IMR-90 (cell line): ENCODE measurements at regions not wholly inside any gene's neighbourhood (a gene's known extent, or its start where the extent isn't known, plus 50 kb on each side); places are given as distances from the start of the nearest gene placed in this dataset.

Source experiments
- ATAC-seq: fragments of 200-7000 bp; cut with Tn5 transposase; 2 replicates; pipeline ENCODE4 v1.9.1; 2020; ENCODE audit warnings: low read depth, mild to moderate bottlenecking, moderate library complexity
- BruUV-seq: library from RNA; stranded (reverse); fragments of 400-500 nt; replicated peaks from 2 replicates; lab custom pipeline; 2021; lab: Mats Ljungman, UMichigan
- CTCF ChIA-PET: fragments of 300-600 bp; formaldehyde crosslinking; extraction: SDS; loops from one replicate; lab custom pipeline; 2021; ENCODE audit warnings: antibody characterized with exemption; lab: Yijun Ruan, JAX
- POLR2A ChIA-PET: fragments of 300-600 bp; sonication (Branson Sonifier 250); formaldehyde crosslinking; loops from one replicate; lab custom pipeline; 2022; ENCODE audit warnings: antibody characterized with exemption; ENCODE audit not compliant: unreplicated experiment; lab: Charles Lee
- DNase-seq: peaks from one replicate; pipeline ENCODE4 v3.0.0; 2013
- H2AFZ ChIP-seq: replicated peaks from 2 replicates; pipeline ENCODE3; 2013; ENCODE audit warnings: low read length, mild to moderate bottlenecking; ENCODE audit not compliant: poor library complexity
- H2AK5ac ChIP-seq: 2 replicates; pipeline ENCODE4 v1.6.1; 2013; ENCODE audit warnings: low read depth, low read length, inconsistent platforms
- H2AK9ac ChIP-seq: replicated peaks from 2 replicates; pipeline ENCODE3; 2013; ENCODE audit warnings: mild to moderate bottlenecking, low read depth, low read length, moderate library complexity; ENCODE audit not compliant: poor library complexity
- H2BK120ac ChIP-seq: 2 replicates; pipeline ENCODE4 v1.6.1; 2013; ENCODE audit warnings: low read depth, low read length, inconsistent platforms
- H2BK15ac ChIP-seq: 3 replicates; pipeline ENCODE4 v1.6.1; 2013; ENCODE audit warnings: low read depth, low read length, inconsistent platforms
- H2BK20ac ChIP-seq: 2 replicates; pipeline ENCODE4 v1.6.1; 2013; ENCODE audit warnings: low read depth, mild to moderate bottlenecking, inconsistent platforms, low read length, moderate library complexity
- H2BK5ac ChIP-seq: 2 replicates; pipeline ENCODE4 v1.6.1; 2013; ENCODE audit warnings: mild to moderate bottlenecking, low read depth, low read length, inconsistent platforms; ENCODE audit not compliant: poor library complexity, severe bottlenecking
- H3K14ac ChIP-seq: replicated peaks from 2 replicates; pipeline ENCODE4 v1.6.1; 2013; ENCODE audit warnings: low read depth, low read length, inconsistent platforms
- H3K18ac ChIP-seq: 2 replicates; pipeline ENCODE4 v1.6.1; 2013; ENCODE audit warnings: low read depth, low read length, control low read depth
- H3K23ac ChIP-seq: 2 replicates; pipeline ENCODE4 v1.6.1; 2013; ENCODE audit warnings: low read depth, low read length, inconsistent platforms
- H3K27ac ChIP-seq: 2 replicates; pipeline ENCODE4 v1.5.1; 2013; ENCODE audit warnings: mild to moderate bottlenecking, control low read depth, low read length; ENCODE audit not compliant: insufficient read depth
- H3K27me3 ChIP-seq: 2 replicates; pipeline ENCODE4 v1.6.1; 2013; ENCODE audit warnings: low read length; ENCODE audit not compliant: control insufficient read depth, insufficient read depth
- H3K36me3 ChIP-seq: 2 replicates; pipeline ENCODE4 v1.6.1; 2013; ENCODE audit warnings: low read length, mixed read lengths; ENCODE audit not compliant: control insufficient read depth, insufficient read depth
- H3K4ac ChIP-seq: 2 replicates; pipeline ENCODE4 v1.6.1; 2013; ENCODE audit warnings: low read depth, low read length, inconsistent platforms
- H3K4me1 ChIP-seq: 2 replicates; pipeline ENCODE4 v1.6.1; 2013; ENCODE audit warnings: low read length, mixed read lengths; ENCODE audit not compliant: control insufficient read depth, insufficient read depth
- H3K4me2 ChIP-seq: 2 replicates; pipeline ENCODE4 v1.6.1; 2013; ENCODE audit warnings: low read depth, mild to moderate bottlenecking, control low read depth, low read length, moderate library complexity
- H3K4me3 ChIP-seq: 2 replicates; pipeline ENCODE4 v1.5.1; 2013; ENCODE audit warnings: low read depth, mild to moderate bottlenecking, control low read depth, low read length, moderate library complexity; ENCODE audit not compliant: insufficient read depth
- H3K56ac ChIP-seq: 2 replicates; pipeline ENCODE4 v1.6.1; 2013; ENCODE audit warnings: low read length, inconsistent platforms; ENCODE audit not compliant: insufficient read depth; ENCODE audit errors: extremely low read depth
- H3K79me1 ChIP-seq, 2 experiments: 2 replicates each; pipeline ENCODE4 v1.6.1; 2013; ENCODE audit warnings: low read length in 2 of 2, inconsistent platforms in 1 of 2, low read depth in 1 of 2
- H3K9ac ChIP-seq: 2 replicates; pipeline ENCODE4 v1.6.1; 2013; ENCODE audit warnings: low read depth, low read length, control low read depth
- H3K9me1 ChIP-seq: 2 replicates; pipeline ENCODE4 v1.6.1; 2013; ENCODE audit warnings: low read length, inconsistent platforms; ENCODE audit not compliant: insufficient read depth
- H3K9me3 ChIP-seq: 2 replicates; pipeline ENCODE4 v1.6.1; 2013; ENCODE audit warnings: low read length; ENCODE audit not compliant: control insufficient read depth, insufficient read depth
- H4K20me1 ChIP-seq: 2 replicates; pipeline ENCODE4 v1.6.1; 2013; ENCODE audit warnings: low read length, inconsistent platforms; ENCODE audit not compliant: insufficient read depth
- H4K5ac ChIP-seq: 2 replicates; pipeline ENCODE4 v1.6.1; 2013; ENCODE audit warnings: mild to moderate bottlenecking, low read depth, low read length, control low read depth
- H4K8ac ChIP-seq, 2 experiments: 2 replicates each; pipeline ENCODE4 v1.6.1; 2013; ENCODE audit warnings: low read depth in 2 of 2, low read length in 2 of 2, control low read depth in 1 of 2, inconsistent platforms in 1 of 2
- H4K91ac ChIP-seq: 2 replicates; pipeline ENCODE4 v1.6.1; 2013; ENCODE audit warnings: low read depth, low read length, inconsistent platforms; ENCODE audit not compliant: insufficient read depth
- BHLHE40 ChIP-seq: fragments of 150-350 bp; IDR thresholded peaks from 2 replicates; pipeline ENCODE4 v1.6.1; 2016; ENCODE audit warnings: mild to moderate bottlenecking, low read depth, low read length
- CEBPB ChIP-seq: IDR thresholded peaks from 2 replicates; pipeline ENCODE4 v1.6.1; 2012; ENCODE audit warnings: low read depth, low read length, improper control_type of control experiment
- CTCF ChIP-seq: conservative IDR thresholded peaks from 2 replicates; pipeline ENCODE4 v1.5.1; 2012; ENCODE audit warnings: mild to moderate bottlenecking, low read depth, low read length, improper control_type of control experiment
- ELK1 ChIP-seq: fragments of 150-350 bp; IDR thresholded peaks from 2 replicates; pipeline ENCODE4 v1.6.1; 2016; ENCODE audit warnings: low read depth, mild to moderate bottlenecking, low read length, moderate library complexity, borderline replicate concordance
- FOS ChIP-seq: fragments of 150-350 bp; IDR thresholded peaks from 2 replicates; pipeline ENCODE4 v1.6.1; 2016; ENCODE audit warnings: low read depth, low read length
- MAFK ChIP-seq: IDR thresholded peaks from 2 replicates; pipeline ENCODE4 v1.6.1; 2012; ENCODE audit warnings: low read depth, low read length, improper control_type of control experiment
- MAZ ChIP-seq: IDR thresholded peaks from 2 replicates; pipeline ENCODE4 v1.6.1; 2012; ENCODE audit warnings: low read depth, mild to moderate bottlenecking, low read length, improper control_type of control experiment, moderate library complexity, borderline replicate concordance
- MXI1 ChIP-seq: IDR thresholded peaks from 2 replicates; pipeline ENCODE4 v1.6.1; 2012; ENCODE audit warnings: low read depth, mild to moderate bottlenecking, low read length, moderate library complexity, borderline replicate concordance
- NFE2L2 ChIP-seq: fragments of 150-350 bp; IDR thresholded peaks from 2 replicates; pipeline ENCODE4 v1.6.1; 2016; ENCODE audit warnings: low read depth, mild to moderate bottlenecking, low read length
- POLR2A ChIP-seq: IDR thresholded peaks from 2 replicates; pipeline ENCODE4 v1.6.1; 2012; ENCODE audit warnings: mild to moderate bottlenecking, low read depth, low read length
- RAD21 ChIP-seq: IDR thresholded peaks from 2 replicates; pipeline ENCODE4 v1.6.1; 2012; ENCODE audit warnings: low read length, improper control_type of control experiment
- RCOR1 ChIP-seq: IDR thresholded peaks from 2 replicates; pipeline ENCODE4 v1.6.1; 2012; ENCODE audit warnings: mild to moderate bottlenecking, low read length, improper control_type of control experiment; ENCODE audit not compliant: insufficient replicate concordance
- RFX5 ChIP-seq: IDR thresholded peaks from 2 replicates; pipeline ENCODE4 v1.8.0; 2012; ENCODE audit warnings: low read depth, mild to moderate bottlenecking, low read length, moderate library complexity
- SMC3 ChIP-seq: fragments of 150-350 bp; IDR thresholded peaks from 2 replicates; pipeline ENCODE4 v1.6.1; 2016; ENCODE audit warnings: low read depth, mild to moderate bottlenecking, antibody characterized with exemption, low read length, moderate library complexity
- WGBS, 2 experiments: methylation state at CpG; one replicate each; pipeline versions ENCODE4 v1.1.5 to v1.1.7; 2013; ENCODE audit warnings: missing lambda C conversion rate in 2 of 2; ENCODE audit not compliant: insufficient read length in 1 of 2; ENCODE audit errors: extremely low coverage in 2 of 2; 5-methylcytosine and 5-hydroxymethylcytosine counted together
- dilution Hi-C: fragments of 300-500 bp; cut with HindIII; formaldehyde crosslinking; loops from one replicate; pipeline ENCODE4 v1.14.3; 2018; ENCODE audit warnings: low sequenced_read_pairs; ENCODE audit not compliant: unreplicated experiment
- in situ Hi-C: fragments of 300-500 bp; cut with MboI; formaldehyde crosslinking; loops from 3 replicates; pipeline ENCODE4 v1.14.3; 2019; ENCODE audit warnings: low sequenced_read_pairs, inconsistent platforms, mixed read lengths
- intact Hi-C: fragments of 100-400 bp; cut with micrococcal nuclease; formaldehyde crosslinking; loops from 2 replicates; pipeline ENCODE4 v1.10.0; 2022

- H3K23ac ChIP-seq = no peak overlapping the region
- H3K9me1 ChIP-seq = no peaks in the 10 kb centered on the region
- H3K4me1 ChIP-seq = no peaks in the 10 kb centered on the region
- H4K91ac ChIP-seq = no peak overlapping the region
- no peak overlapping the region for H3K27ac ChIP-seq
- WGBS, 2 experiments = 67% methylated on average over 13 of the region's 14 CpGs; no CpG with 5 or more reads in 1 of the 2 experiments
- H3K56ac ChIP-seq = no peak overlapping the region
- H2BK120ac ChIP-seq = no peak overlapping the region
- ATAC-seq (peak; percentile 21; the same call in 1 of the 2 replicates), DNase-seq (no peak)
- H2AK5ac ChIP-seq = no peak overlapping the region
- no peaks in the 10 kb centered on the region; the same call in 1 of the 2 replicates for H3K27me3 ChIP-seq
- no peak overlapping the region for H2AFZ ChIP-seq
- no peak overlapping the region for H2BK20ac ChIP-seq
- H2AK9ac ChIP-seq = no peak overlapping the region
- intact Hi-C loops (no loop called here), in situ Hi-C loops (no loop called here), dilution Hi-C loops (no loop called here)
- no peak overlapping the region for H3K14ac ChIP-seq
- H3K4ac ChIP-seq = no peak overlapping the region
- H3K9me3 ChIP-seq = no peaks in the 10 kb centered on the region
- H4K5ac ChIP-seq = no peak overlapping the region
- no TSS peak for BruUV-seq
- H2BK15ac ChIP-seq = no peak overlapping the region
- no peaks in the 10 kb centered on the region for H3K36me3 ChIP-seq
- ChIA-PET CTCF (no interaction called here), POLR2A (no interaction called here)
- TF ChIP-seq MAFK = no peak
- no peak for TF ChIP-seq POLR2A
- no peak for TF ChIP-seq RFX5
- TF ChIP-seq FOS = no peak
- TF ChIP-seq BHLHE40 = no peak
- TF ChIP-seq NFE2L2 = no peak
- no peak for TF ChIP-seq CTCF
- no peak for TF ChIP-seq SMC3
- no peak for TF ChIP-seq ELK1
- no peak for TF ChIP-seq MXI1
- TF ChIP-seq RAD21 = no peak
- no peak for TF ChIP-seq RCOR1
- no peak for TF ChIP-seq CEBPB
- no peak for TF ChIP-seq MAZ
- H3K4me3 ChIP-seq = no peak overlapping the region
- no peak overlapping the region for H3K18ac ChIP-seq
- H3K79me1 ChIP-seq = no peaks in the 10 kb centered on the region
- no peak overlapping the region for H2BK5ac ChIP-seq
- no peak overlapping the region for H3K9ac ChIP-seq
- H4K8ac ChIP-seq = no peak overlapping the region
- no peaks in the 10 kb centered on the region for H4K20me1 ChIP-seq
- no peak overlapping the region for H3K4me2 ChIP-seq
These were observed 198.0 kb downstream of the UQCRFS1 start for GRCh38 chr19:29014857-29015436.
